Stimulated activated naive B cell treated with anti-CD40 and anti-IgM and Interleukin-4, amounts not matched to agents 10 μg/mL and 1 μg/mL and 100 μg/mL, for 72 hours (primary cell): ENCODE measurements at regions not wholly inside any gene's neighbourhood (a gene's known extent, or its start where the extent isn't known, plus 50 kb on each side); places are given as distances from the start of the nearest gene placed in this dataset.

Source experiments
- ATAC-seq, 2 donors: fragments of 150-1000 bp; cut with Tn5 transposase; replicated peaks; 2 replicates each; pipeline ENCODE4 v1.10.0; 2021; ENCODE audit warnings: moderate library complexity in 1 of 2
- DNase-seq: peaks from one replicate; pipeline ENCODE4 v3.0.0; 2021
- H3K27ac Mint-ChIP-seq: one replicate; pipeline ENCODE4 v1.8.0; 2022; ENCODE audit warnings: mild to moderate bottlenecking, mixed read lengths
- H3K27me3 Mint-ChIP-seq, 2 donors: one replicate each; pipeline ENCODE4 v1.8.0; 2022; ENCODE audit warnings: mixed read lengths in 2 of 2
- H3K36me3 Mint-ChIP-seq, 2 donors: one replicate each; pipeline ENCODE4 v1.8.0; 2022; ENCODE audit warnings: mixed read lengths in 2 of 2, mild to moderate bottlenecking in 1 of 2
- H3K4me1 Mint-ChIP-seq, 2 donors: one replicate each; pipeline ENCODE4 v1.8.0; 2022; ENCODE audit warnings: mixed read lengths in 2 of 2, mild to moderate bottlenecking in 1 of 2
- H3K4me3 Mint-ChIP-seq, 2 donors: one replicate each; pipeline ENCODE4 v1.8.0; 2022; ENCODE audit warnings: mild to moderate bottlenecking in 2 of 2, mixed read lengths in 2 of 2, moderate library complexity in 1 of 2
- H3K9me3 Mint-ChIP-seq, 2 donors: one replicate each; pipeline ENCODE4 v1.8.0; 2022; ENCODE audit warnings: mixed read lengths in 2 of 2, mild to moderate bottlenecking in 1 of 2

GRCh38 chr6:164303102-164303964 is 888.8 kb downstream of the QKI start:
- peaks cover 3 to 6% of the 10 kb centered on the region in 2 donors for H3K9me3 Mint-ChIP-seq
- no peak for DNase-seq
- no peak for ATAC-seq

DNA sequence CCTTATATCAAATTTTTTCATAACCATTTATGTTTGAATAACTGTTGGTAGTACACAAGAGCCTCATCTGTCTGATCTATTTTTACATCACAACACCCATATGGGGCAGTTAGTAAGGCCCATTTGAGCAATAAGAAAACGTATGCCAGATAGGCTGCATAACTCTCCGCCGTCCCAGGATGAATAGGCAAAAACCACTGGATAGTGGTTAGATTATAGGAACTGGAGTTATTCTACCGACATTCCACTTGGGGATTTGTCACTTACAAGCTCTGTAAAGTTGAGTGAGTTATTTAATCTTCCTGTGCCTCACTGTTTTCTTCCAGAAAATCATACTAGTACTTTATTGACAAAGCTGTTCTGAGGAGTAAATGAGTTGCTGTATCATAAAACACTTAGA is 881.9 kb downstream of the QKI start:
- Mint-ChIP-seq H3K4me3 (no peak overlapping the region), H3K27me3 (no peaks in the 10 kb centered on the region), H3K9me3 (peaks cover 0 to 2% of the 10 kb centered on the region in 2 donors), H3K27ac (no peak overlapping the region), H3K36me3 (no peaks in the 10 kb centered on the region), H3K4me1 (no peaks in the 10 kb centered on the region)
- ATAC-seq: no peak
- no peak for DNase-seq

More at GRCh38 chr6:164303102-164303964, 888.8 kb downstream of the QKI start:
- Mint-ChIP-seq H3K36me3 (no peaks in the 10 kb centered on the region), H3K27me3 (no peaks in the 10 kb centered on the region), H3K4me3 (no peak overlapping the region), H3K27ac (no peak overlapping the region), H3K4me1 (no peaks in the 10 kb centered on the region)

GRCh38 chr6:164294047-164294784 is 879.7 kb downstream of the QKI start:
- ATAC-seq: no peak
- H3K9me3 Mint-ChIP-seq: peaks cover 0 to 2% of the 10 kb centered on the region in 2 donors
- no peak for DNase-seq
- H3K27me3 Mint-ChIP-seq: no peaks in the 10 kb centered on the region
- no peaks in the 10 kb centered on the region for H3K36me3 Mint-ChIP-seq
- H3K4me1 Mint-ChIP-seq: no peaks in the 10 kb centered on the region
- H3K4me3 Mint-ChIP-seq: no peak overlapping the region
- no peak overlapping the region for H3K27ac Mint-ChIP-seq

DNA sequence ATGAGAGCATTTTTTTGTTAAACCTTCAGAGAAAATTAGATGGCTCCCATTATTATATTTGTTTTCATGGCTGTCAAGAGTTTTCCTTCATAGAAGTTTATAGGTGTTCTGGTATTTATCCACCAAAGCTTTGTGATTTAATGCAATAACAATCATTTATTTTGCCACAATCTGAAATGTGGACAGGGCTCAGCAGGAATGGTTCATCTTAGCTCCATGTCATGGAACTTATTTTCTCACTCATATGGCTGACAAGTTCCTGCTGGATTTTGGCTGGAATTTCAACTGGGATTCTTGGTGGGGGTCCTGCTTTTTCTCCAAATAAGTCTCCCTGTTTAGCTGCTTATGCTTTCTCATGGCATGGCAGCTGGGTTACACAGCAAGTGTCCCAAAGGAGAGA is 876.7 kb downstream of the QKI start:
- H3K27ac Mint-ChIP-seq: no peak overlapping the region
- ATAC-seq (no peak), DNase-seq (no peak)

GRCh38 chr6:164290101-164290500 is 875.6 kb downstream of the QKI start:
- peaks cover 2 to 6% of the 10 kb centered on the region in 2 donors for H3K9me3 Mint-ChIP-seq
- H3K4me1 Mint-ChIP-seq: no peaks in the 10 kb centered on the region
- ATAC-seq: no peak
- H3K27ac Mint-ChIP-seq: no peak overlapping the region
- no peaks in the 10 kb centered on the region for H3K36me3 Mint-ChIP-seq
- H3K4me3 Mint-ChIP-seq: no peak overlapping the region
- no peak for DNase-seq
- no peaks in the 10 kb centered on the region for H3K27me3 Mint-ChIP-seq

More for the DNA sequence above, 876.7 kb downstream of the QKI start:
- no peak overlapping the region for H3K4me3 Mint-ChIP-seq
- H3K27me3 Mint-ChIP-seq: no peaks in the 10 kb centered on the region
- H3K9me3 Mint-ChIP-seq: peaks cover 4 to 6% of the 10 kb centered on the region in 2 donors
- no peaks in the 10 kb centered on the region for H3K36me3 Mint-ChIP-seq
- no peaks in the 10 kb centered on the region for H3K4me1 Mint-ChIP-seq

DNA sequence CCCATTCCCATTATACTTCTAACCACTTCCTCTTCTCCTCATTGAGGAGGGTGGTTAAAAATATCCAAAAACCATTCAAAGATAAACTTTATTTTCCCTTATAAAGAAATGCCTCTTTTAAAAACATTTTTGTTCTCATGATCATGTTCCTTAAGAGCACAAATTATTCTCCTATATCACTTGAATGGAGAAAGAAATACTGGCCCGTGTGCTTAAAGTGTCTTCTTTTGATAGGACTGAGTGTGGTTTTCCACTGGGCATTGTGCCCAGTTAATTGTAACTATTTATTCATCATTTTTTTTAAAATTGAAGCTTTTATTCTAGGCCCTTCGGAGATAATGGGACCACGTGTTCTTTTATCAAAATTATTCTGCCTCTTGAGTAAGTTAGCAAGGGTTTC is 871.5 kb downstream of the QKI start:
- Mint-ChIP-seq H3K27ac (no peak overlapping the region), H3K27me3 (no peaks in the 10 kb centered on the region), H3K36me3 (no peaks in the 10 kb centered on the region), H3K4me3 (no peak overlapping the region), H3K4me1 (no peaks in the 10 kb centered on the region), H3K9me3 (peaks cover 2 to 6% of the 10 kb centered on the region in 2 donors)
- ATAC-seq (no peak), DNase-seq (no peak)

- Mint-ChIP-seq H3K4me1 (no peaks in the 10 kb centered on the region), H3K9me3 (peaks cover 2 to 6% of the 10 kb centered on the region in 2 donors), H3K36me3 (no peaks in the 10 kb centered on the region), H3K4me3 (no peak overlapping the region), H3K27ac (no peak overlapping the region), H3K27me3 (no peaks in the 10 kb centered on the region)
- ATAC-seq: no peak
- DNase-seq: no peak
Observed at GRCh38 chr6:164283574-164283973, 869.1 kb downstream of the QKI start.

DNA sequence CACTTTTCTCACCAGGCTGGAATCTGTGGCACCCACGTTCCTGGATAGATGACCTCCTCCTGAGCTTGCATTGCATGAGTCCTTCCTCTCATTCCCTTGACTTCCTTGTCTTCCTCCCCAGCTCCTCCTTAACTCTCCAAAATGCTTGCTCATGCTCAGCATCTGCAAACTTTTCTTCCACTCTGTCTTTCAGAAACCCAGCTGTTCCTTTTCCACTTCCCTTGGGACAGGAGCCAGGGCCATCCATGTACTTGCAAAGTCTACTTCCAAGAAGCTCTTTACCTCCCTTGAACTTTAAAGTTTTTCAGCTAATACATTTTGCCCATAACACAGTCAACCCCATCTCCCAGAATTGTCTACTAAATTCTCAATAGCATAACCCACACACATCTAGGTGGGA is 861.7 kb downstream of the QKI start:
- no peak for ATAC-seq
- H3K9me3 Mint-ChIP-seq: peaks cover 9 to 12% of the 10 kb centered on the region in 2 donors
- H3K4me3 Mint-ChIP-seq: no peak overlapping the region
- no peaks in the 10 kb centered on the region for H3K27me3 Mint-ChIP-seq
- H3K27ac Mint-ChIP-seq: no peak overlapping the region
- DNase-seq: no peak
- H3K4me1 Mint-ChIP-seq: no peaks in the 10 kb centered on the region
- H3K36me3 Mint-ChIP-seq: no peaks in the 10 kb centered on the region

GRCh38 chr6:164275773-164276172 is 861.3 kb downstream of the QKI start:
- DNase-seq (no peak), ATAC-seq (no peak)
- no peak overlapping the region for H3K4me3 Mint-ChIP-seq
- no peak overlapping the region for H3K27ac Mint-ChIP-seq
- no peaks in the 10 kb centered on the region for H3K4me1 Mint-ChIP-seq
- peaks cover 9 to 12% of the 10 kb centered on the region in 2 donors for H3K9me3 Mint-ChIP-seq
- no peaks in the 10 kb centered on the region for H3K27me3 Mint-ChIP-seq
- no peaks in the 10 kb centered on the region for H3K36me3 Mint-ChIP-seq

- Mint-ChIP-seq H3K36me3 (no peaks in the 10 kb centered on the region), H3K27me3 (no peaks in the 10 kb centered on the region), H3K4me3 (no peak overlapping the region), H3K27ac (no peak overlapping the region), H3K9me3 (peaks cover 9 to 10% of the 10 kb centered on the region in 2 donors), H3K4me1 (no peaks in the 10 kb centered on the region)
- ATAC-seq (no peak), DNase-seq (no peak)
Observed at GRCh38 chr6:164274493-164274892, 860.0 kb downstream of the QKI start.

DNA sequence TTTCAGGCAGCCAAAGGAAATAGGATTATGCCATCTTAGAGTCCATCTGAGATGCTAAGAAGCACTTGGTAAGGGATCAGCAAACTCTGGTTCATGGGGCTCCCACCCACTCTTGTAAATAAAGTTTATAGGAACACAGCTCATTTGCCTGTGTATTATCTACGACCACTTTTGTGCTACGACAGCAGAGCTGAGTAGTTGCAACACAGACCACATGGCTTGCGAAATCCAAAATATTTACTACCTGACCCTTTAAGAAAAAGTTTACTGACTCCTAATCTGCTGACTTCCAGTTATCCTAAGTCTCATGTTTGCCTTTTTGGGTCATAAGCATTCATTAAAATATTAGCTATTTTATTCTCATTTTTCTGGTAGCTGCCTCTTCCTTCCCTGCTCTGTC is 859.0 kb downstream of the QKI start:
- Mint-ChIP-seq H3K27me3 (no peaks in the 10 kb centered on the region), H3K4me1 (no peaks in the 10 kb centered on the region), H3K27ac (no peak overlapping the region), H3K4me3 (no peak overlapping the region), H3K9me3 (peaks cover 9 to 10% of the 10 kb centered on the region in 2 donors), H3K36me3 (no peaks in the 10 kb centered on the region)
- ATAC-seq: no peak
- DNase-seq: no peak

DNA sequence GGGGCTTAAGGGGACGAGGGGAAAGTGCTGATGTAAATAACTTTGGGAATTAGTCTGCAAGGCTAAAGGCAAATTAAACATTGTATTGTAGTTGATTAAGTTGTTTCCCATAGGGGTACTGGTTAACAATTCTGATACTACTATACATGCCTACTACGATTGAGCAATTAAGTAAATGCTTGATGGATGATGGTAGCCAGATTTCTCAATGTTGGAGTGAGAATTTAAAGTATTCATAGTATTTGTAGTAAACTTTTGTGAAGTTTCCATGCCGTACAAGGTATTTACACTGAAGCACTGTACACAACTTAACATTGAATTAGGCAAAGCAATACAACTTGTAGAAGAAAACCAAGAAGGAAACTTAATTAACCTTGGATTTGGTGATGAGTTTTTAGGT is 852.3 kb downstream of the QKI start:
- H3K9me3 Mint-ChIP-seq: peaks cover 2 to 6% of the 10 kb centered on the region in 2 donors
- H3K27ac Mint-ChIP-seq: no peak overlapping the region
- no peaks in the 10 kb centered on the region for H3K27me3 Mint-ChIP-seq
- H3K4me1 Mint-ChIP-seq: no peaks in the 10 kb centered on the region
- DNase-seq (no peak), ATAC-seq (no peak)
- H3K4me3 Mint-ChIP-seq: no peak overlapping the region
- H3K36me3 Mint-ChIP-seq: no peaks in the 10 kb centered on the region

GRCh38 chr6:164262348-164262747 is 847.8 kb downstream of the QKI start:
- no peaks in the 10 kb centered on the region for H3K9me3 Mint-ChIP-seq
- H3K36me3 Mint-ChIP-seq: no peaks in the 10 kb centered on the region
- DNase-seq: no peak
- no peaks in the 10 kb centered on the region for H3K27me3 Mint-ChIP-seq
- H3K4me3 Mint-ChIP-seq: no peak overlapping the region
- ATAC-seq: no peak
- no peak overlapping the region for H3K27ac Mint-ChIP-seq
- H3K4me1 Mint-ChIP-seq: no peaks in the 10 kb centered on the region

DNA sequence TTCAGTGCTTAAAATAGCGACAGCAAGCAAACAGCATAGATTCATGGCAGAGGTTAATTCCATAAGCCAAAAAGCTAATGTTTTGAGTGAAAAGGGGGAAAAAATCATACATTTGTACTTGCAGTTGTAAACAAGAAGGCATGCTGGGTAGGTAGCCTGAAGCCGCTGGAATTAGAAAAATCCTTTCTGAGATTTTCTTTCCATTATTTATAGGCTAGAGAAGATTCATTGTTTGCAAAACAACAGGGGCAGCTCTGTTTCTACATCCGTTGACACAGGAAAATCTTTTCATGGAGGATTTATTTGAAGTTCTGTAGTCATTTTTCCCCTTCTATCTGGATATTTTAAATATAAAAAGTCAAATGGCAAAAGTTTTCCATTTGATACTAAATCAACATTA is 843.9 kb downstream of the QKI start:
- H3K4me1 Mint-ChIP-seq: no peaks in the 10 kb centered on the region
- no peak overlapping the region for H3K27ac Mint-ChIP-seq
- H3K9me3 Mint-ChIP-seq: no peaks in the 10 kb centered on the region

GRCh38 chr6:164252948-164253347 is 838.4 kb downstream of the QKI start:
- Mint-ChIP-seq H3K27me3 (no peaks in the 10 kb centered on the region), H3K36me3 (no peaks in the 10 kb centered on the region), H3K27ac (no peak overlapping the region), H3K4me3 (no peak overlapping the region), H3K4me1 (no peaks in the 10 kb centered on the region), H3K9me3 (no peaks in the 10 kb centered on the region)
- ATAC-seq (no peak), DNase-seq (no peak)

More for the DNA sequence above, 843.9 kb downstream of the QKI start:
- Mint-ChIP-seq H3K4me3 (no peak overlapping the region), H3K36me3 (no peaks in the 10 kb centered on the region), H3K27me3 (no peaks in the 10 kb centered on the region)
- DNase-seq (no peak), ATAC-seq (no peak)
